WTC11 (cell line): ENCODE measurements at regions not wholly inside any gene's neighbourhood (a gene's known extent, or its start where the extent isn't known, plus 50 kb on each side); places are given as distances from the start of the nearest gene placed in this dataset.

Experiments
- ATAC-seq: fragments of 200-7000 bp; cut with Tn5 transposase; 2 replicates; pipeline ENCODE4 v1.10.0; 2021; ENCODE audit warnings: mild to moderate bottlenecking, moderate library complexity
- CTCF ChIA-PET: fragments of 300-600 bp; sonication (Branson Sonifier 250); formaldehyde crosslinking; loops from one replicate; lab custom pipeline; 2021; ENCODE audit warnings: antibody characterized with exemption; lab: Charles Lee
- POLR2A ChIA-PET: fragments of 350-600 bp; sonication (Branson Sonifier 250); formaldehyde crosslinking; loops from one replicate; lab custom pipeline; 2021; ENCODE audit warnings: antibody characterized with exemption; lab: Charles Lee
- DNase-seq: peaks from one replicate; pipeline ENCODE4 v3.0.0; 2021; ENCODE audit warnings: low spot score
- H3K27ac Mint-ChIP-seq: 2 replicates; pipeline ENCODE4 v1.8.0; 2021; ENCODE audit warnings: mixed read lengths
- H3K27me3 Mint-ChIP-seq: 2 replicates; pipeline ENCODE4 v1.8.0; 2021; ENCODE audit warnings: low read depth, mild to moderate bottlenecking, moderate library complexity, mixed read lengths
- H3K36me3 Mint-ChIP-seq: 2 replicates; pipeline ENCODE4 v1.8.0; 2021; ENCODE audit warnings: mixed read lengths
- H3K4me1 Mint-ChIP-seq: 2 replicates; pipeline ENCODE4 v1.8.0; 2022; ENCODE audit warnings: mixed read lengths
- H3K4me3 Mint-ChIP-seq: 2 replicates; pipeline ENCODE4 v1.8.0; 2021; ENCODE audit warnings: mild to moderate bottlenecking, moderate library complexity, mixed read lengths
- H3K9me3 Mint-ChIP-seq: 2 replicates; pipeline ENCODE4 v1.8.0; 2021; ENCODE audit warnings: mixed read lengths
- ATF3 ChIP-seq: sonication (generic); formaldehyde crosslinking; conservative IDR thresholded peaks from 2 replicates; pipeline ENCODE4 v1.8.1; 2022; ENCODE audit warnings: mild to moderate bottlenecking, missing genetic modification reagents
- CBFB ChIP-seq: sonication (generic); formaldehyde crosslinking; IDR thresholded peaks from 2 replicates; pipeline ENCODE4 v1.8.1; 2022; ENCODE audit warnings: mild to moderate bottlenecking, low read depth, missing genetic modification reagents
- IRF2 ChIP-seq: sonication (generic); formaldehyde crosslinking; IDR thresholded peaks from 2 replicates; pipeline ENCODE4 v1.8.0; 2022; ENCODE audit warnings: low read depth, missing genetic modification reagents, borderline replicate concordance
- JUN ChIP-seq: sonication (generic); formaldehyde crosslinking; IDR thresholded peaks from 2 replicates; pipeline ENCODE4 v1.8.0; 2023; ENCODE audit warnings: mild to moderate bottlenecking, missing genetic modification reagents
- NFYB ChIP-seq: sonication (generic); formaldehyde crosslinking; conservative IDR thresholded peaks from 2 replicates; pipeline ENCODE4 v1.8.0; 2022; ENCODE audit warnings: low read depth, missing genetic modification reagents
- NR3C1 ChIP-seq: sonication (generic); formaldehyde crosslinking; conservative IDR thresholded peaks from 2 replicates; pipeline ENCODE4 v1.8.1; 2023; ENCODE audit warnings: low read depth, mild to moderate bottlenecking, missing genetic modification reagents
- PRDM15 ChIP-seq: sonication (generic); formaldehyde crosslinking; IDR thresholded peaks from 2 replicates; pipeline ENCODE4 v1.8.0; 2022; ENCODE audit warnings: missing genetic modification reagents
- RORB ChIP-seq: fragments of 250-450 bp; sonication (Bioruptor Pico); IDR thresholded peaks from 2 replicates; pipeline ENCODE4 v1.9.0; 2021; ENCODE audit warnings: mild to moderate bottlenecking
- SP1 ChIP-seq: sonication (generic); formaldehyde crosslinking; conservative IDR thresholded peaks from 2 replicates; pipeline ENCODE4 v1.8.1; 2022; ENCODE audit warnings: missing genetic modification reagents
- TP53 ChIP-seq: sonication (generic); formaldehyde crosslinking; IDR thresholded peaks from 2 replicates; pipeline ENCODE4 v1.8.1; 2023; ENCODE audit warnings: mild to moderate bottlenecking, missing genetic modification reagents
- USF2 ChIP-seq: sonication (generic); formaldehyde crosslinking; IDR thresholded peaks from 2 replicates; pipeline ENCODE4 v1.8.1; 2023; ENCODE audit warnings: mild to moderate bottlenecking, missing genetic modification reagents, moderate library complexity
- ZBTB43 ChIP-seq: sonication (generic); formaldehyde crosslinking; IDR thresholded peaks from 2 replicates; pipeline ENCODE4 v1.8.1; 2023; ENCODE audit warnings: mild to moderate bottlenecking, missing genetic modification reagents
- ZNF423 ChIP-seq: fragments of 250-450 bp; sonication (Bioruptor Pico); IDR thresholded peaks from 2 replicates; pipeline ENCODE4 v2.1.2; 2022; ENCODE audit warnings: mild to moderate bottlenecking, moderate library complexity
- ZNF512 ChIP-seq: sonication (generic); formaldehyde crosslinking; IDR thresholded peaks from 2 replicates; pipeline ENCODE4 v1.8.1; 2022; ENCODE audit warnings: missing genetic modification reagents, borderline replicate concordance
- TF ChIP-seq, protein P1 (sequence below): fragments of 250-450 bp; sonication (Bioruptor Pico); IDR thresholded peaks from 2 replicates; pipeline ENCODE4 v1.8.0; 2021; ENCODE audit warnings: mild to moderate bottlenecking
- TF ChIP-seq, protein P2 (sequence below): sonication (generic); formaldehyde crosslinking; IDR thresholded peaks from 2 replicates; pipeline ENCODE4 v1.8.1; 2023; ENCODE audit warnings: mild to moderate bottlenecking, missing genetic modification reagents, borderline replicate concordance
- TF ChIP-seq, protein P3 (sequence below): sonication (generic); formaldehyde crosslinking; IDR thresholded peaks from 2 replicates; pipeline ENCODE4 v1.8.1; 2023; ENCODE audit warnings: mild to moderate bottlenecking, missing genetic modification reagents
- TF ChIP-seq, protein P4 (sequence below): sonication (generic); formaldehyde crosslinking; IDR thresholded peaks from 2 replicates; pipeline ENCODE4 v1.8.1; 2023; ENCODE audit warnings: mild to moderate bottlenecking, moderate library complexity, missing genetic modification reagents
- TF ChIP-seq, protein P5 (sequence below): fragments of 200-600 bp; IDR thresholded peaks from 2 replicates; pipeline ENCODE4 v1.8.0; 2022; ENCODE audit warnings: antibody characterized with exemption

DNA sequence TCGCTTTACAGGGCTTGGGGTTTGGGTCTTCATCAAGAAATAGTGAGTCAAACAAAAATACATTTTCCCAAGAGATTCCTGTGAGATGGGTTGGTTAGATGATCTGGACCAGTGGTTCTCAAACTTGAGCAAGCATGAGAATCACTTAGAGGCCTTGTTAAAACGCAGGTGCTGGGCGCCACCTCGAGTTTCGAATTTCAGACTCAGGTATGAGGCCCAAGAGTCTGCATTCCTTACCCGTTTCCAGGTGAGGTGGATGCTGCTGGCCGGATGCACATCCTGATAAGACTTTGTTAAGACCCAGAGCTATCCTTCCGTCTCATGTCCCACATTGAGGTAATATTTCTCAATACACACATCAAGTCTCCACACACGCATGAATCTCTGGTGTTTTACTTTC lies 707.8 kb upstream of the SALL3 start:
- ChIA-PET POLR2A (no interaction called here), CTCF (no interaction called here)
- ATAC-seq (no peak), DNase-seq (no peak)
- TF ChIP-seq USF2 (CRISPR knock-in tag), result no peak
- no peak for TF ChIP-seq IRF2
- TF ChIP-seq, protein P1, sequence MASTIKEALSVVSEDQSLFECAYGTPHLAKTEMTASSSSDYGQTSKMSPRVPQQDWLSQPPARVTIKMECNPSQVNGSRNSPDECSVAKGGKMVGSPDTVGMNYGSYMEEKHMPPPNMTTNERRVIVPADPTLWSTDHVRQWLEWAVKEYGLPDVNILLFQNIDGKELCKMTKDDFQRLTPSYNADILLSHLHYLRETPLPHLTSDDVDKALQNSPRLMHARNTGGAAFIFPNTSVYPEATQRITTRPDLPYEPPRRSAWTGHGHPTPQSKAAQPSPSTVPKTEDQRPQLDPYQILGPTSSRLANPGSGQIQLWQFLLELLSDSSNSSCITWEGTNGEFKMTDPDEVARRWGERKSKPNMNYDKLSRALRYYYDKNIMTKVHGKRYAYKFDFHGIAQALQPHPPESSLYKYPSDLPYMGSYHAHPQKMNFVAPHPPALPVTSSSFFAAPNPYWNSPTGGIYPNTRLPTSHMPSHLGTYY (CRISPR knock-in tag), result no peak
- TF ChIP-seq ZBTB43 (CRISPR knock-in tag), result no peak
- TF ChIP-seq ZNF512 (CRISPR knock-in tag), result no peak
- TF ChIP-seq, protein P2, sequence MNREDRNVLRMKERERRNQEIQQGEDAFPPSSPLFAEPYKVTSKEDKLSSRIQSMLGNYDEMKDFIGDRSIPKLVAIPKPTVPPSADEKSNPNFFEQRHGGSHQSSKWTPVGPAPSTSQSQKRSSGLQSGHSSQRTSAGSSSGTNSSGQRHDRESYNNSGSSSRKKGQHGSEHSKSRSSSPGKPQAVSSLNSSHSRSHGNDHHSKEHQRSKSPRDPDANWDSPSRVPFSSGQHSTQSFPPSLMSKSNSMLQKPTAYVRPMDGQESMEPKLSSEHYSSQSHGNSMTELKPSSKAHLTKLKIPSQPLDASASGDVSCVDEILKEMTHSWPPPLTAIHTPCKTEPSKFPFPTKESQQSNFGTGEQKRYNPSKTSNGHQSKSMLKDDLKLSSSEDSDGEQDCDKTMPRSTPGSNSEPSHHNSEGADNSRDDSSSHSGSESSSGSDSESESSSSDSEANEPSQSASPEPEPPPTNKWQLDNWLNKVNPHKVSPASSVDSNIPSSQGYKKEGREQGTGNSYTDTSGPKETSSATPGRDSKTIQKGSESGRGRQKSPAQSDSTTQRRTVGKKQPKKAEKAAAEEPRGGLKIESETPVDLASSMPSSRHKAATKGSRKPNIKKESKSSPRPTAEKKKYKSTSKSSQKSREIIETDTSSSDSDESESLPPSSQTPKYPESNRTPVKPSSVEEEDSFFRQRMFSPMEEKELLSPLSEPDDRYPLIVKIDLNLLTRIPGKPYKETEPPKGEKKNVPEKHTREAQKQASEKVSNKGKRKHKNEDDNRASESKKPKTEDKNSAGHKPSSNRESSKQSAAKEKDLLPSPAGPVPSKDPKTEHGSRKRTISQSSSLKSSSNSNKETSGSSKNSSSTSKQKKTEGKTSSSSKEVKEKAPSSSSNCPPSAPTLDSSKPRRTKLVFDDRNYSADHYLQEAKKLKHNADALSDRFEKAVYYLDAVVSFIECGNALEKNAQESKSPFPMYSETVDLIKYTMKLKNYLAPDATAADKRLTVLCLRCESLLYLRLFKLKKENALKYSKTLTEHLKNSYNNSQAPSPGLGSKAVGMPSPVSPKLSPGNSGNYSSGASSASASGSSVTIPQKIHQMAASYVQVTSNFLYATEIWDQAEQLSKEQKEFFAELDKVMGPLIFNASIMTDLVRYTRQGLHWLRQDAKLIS (CRISPR knock-in tag), result no peak
- TF ChIP-seq SP1, result no peak
- TF ChIP-seq, protein P3, sequence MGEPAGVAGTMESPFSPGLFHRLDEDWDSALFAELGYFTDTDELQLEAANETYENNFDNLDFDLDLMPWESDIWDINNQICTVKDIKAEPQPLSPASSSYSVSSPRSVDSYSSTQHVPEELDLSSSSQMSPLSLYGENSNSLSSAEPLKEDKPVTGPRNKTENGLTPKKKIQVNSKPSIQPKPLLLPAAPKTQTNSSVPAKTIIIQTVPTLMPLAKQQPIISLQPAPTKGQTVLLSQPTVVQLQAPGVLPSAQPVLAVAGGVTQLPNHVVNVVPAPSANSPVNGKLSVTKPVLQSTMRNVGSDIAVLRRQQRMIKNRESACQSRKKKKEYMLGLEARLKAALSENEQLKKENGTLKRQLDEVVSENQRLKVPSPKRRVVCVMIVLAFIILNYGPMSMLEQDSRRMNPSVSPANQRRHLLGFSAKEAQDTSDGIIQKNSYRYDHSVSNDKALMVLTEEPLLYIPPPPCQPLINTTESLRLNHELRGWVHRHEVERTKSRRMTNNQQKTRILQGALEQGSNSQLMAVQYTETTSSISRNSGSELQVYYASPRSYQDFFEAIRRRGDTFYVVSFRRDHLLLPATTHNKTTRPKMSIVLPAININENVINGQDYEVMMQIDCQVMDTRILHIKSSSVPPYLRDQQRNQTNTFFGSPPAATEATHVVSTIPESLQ (CRISPR knock-in tag), result no peak
- TF ChIP-seq, protein P4, sequence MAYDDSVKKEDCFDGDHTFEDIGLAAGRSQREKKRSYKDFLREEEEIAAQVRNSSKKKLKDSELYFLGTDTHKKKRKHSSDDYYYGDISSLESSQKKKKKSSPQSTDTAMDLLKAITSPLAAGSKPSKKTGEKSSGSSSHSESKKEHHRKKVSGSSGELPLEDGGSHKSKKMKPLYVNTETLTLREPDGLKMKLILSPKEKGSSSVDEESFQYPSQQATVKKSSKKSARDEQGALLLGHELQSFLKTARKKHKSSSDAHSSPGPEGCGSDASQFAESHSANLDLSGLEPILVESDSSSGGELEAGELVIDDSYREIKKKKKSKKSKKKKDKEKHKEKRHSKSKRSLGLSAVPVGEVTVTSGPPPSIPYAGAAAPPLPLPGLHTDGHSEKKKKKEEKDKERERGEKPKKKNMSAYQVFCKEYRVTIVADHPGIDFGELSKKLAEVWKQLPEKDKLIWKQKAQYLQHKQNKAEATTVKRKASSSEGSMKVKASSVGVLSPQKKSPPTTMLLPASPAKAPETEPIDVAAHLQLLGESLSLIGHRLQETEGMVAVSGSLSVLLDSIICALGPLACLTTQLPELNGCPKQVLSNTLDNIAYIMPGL (CRISPR knock-in tag), result no peak
- no peak for TF ChIP-seq NR3C1 (CRISPR knock-in tag)
- TF ChIP-seq TP53, result no peak
- TF ChIP-seq CBFB (CRISPR knock-in tag), result no peak
- TF ChIP-seq NFYB, result no peak
- no peak for TF ChIP-seq ZNF423
- TF ChIP-seq RORB (CRISPR knock-in tag), result no peak
- TF ChIP-seq JUN, result no peak
- TF ChIP-seq ATF3 (CRISPR knock-in tag), result no peak
- TF ChIP-seq PRDM15 (CRISPR knock-in tag), result no peak
- TF ChIP-seq, protein P5, sequence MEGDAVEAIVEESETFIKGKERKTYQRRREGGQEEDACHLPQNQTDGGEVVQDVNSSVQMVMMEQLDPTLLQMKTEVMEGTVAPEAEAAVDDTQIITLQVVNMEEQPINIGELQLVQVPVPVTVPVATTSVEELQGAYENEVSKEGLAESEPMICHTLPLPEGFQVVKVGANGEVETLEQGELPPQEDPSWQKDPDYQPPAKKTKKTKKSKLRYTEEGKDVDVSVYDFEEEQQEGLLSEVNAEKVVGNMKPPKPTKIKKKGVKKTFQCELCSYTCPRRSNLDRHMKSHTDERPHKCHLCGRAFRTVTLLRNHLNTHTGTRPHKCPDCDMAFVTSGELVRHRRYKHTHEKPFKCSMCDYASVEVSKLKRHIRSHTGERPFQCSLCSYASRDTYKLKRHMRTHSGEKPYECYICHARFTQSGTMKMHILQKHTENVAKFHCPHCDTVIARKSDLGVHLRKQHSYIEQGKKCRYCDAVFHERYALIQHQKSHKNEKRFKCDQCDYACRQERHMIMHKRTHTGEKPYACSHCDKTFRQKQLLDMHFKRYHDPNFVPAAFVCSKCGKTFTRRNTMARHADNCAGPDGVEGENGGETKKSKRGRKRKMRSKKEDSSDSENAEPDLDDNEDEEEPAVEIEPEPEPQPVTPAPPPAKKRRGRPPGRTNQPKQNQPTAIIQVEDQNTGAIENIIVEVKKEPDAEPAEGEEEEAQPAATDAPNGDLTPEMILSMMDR, result no peak
- no peaks in the 10 kb centered on the region for H3K4me1 Mint-ChIP-seq
- H3K9me3 Mint-ChIP-seq, result peaks cover 52% of the 10 kb centered on the region
- peaks cover 37% of the 10 kb centered on the region for H3K36me3 Mint-ChIP-seq
- peaks cover 2% of the 10 kb centered on the region for H3K27me3 Mint-ChIP-seq
- H3K27ac Mint-ChIP-seq, result no peak overlapping the region
- no peak overlapping the region for H3K4me3 Mint-ChIP-seq
